Transverse colon (tissue), 4 donors: ENCODE measurements at regions not wholly inside any gene's neighbourhood (a gene's known extent, or its start where the extent isn't known, plus 50 kb on each side); places are given as distances from the start of the nearest gene placed in this dataset.

Experiments
- EP300 ChIP-seq: sonication (generic); formaldehyde crosslinking; IDR thresholded peaks from one replicate; pipeline ENCODE4 v1.6.1; 2017; ENCODE audit warnings: antibody characterized with exemption, low read depth
- POLR2A ChIP-seq: fragments of 450-650 bp; IDR thresholded peaks from one replicate; pipeline ENCODE4 v1.6.1; 2016; ENCODE audit warnings: antibody characterized with exemption, mild to moderate bottlenecking, moderate library complexity
- POLR2AphosphoS5 ChIP-seq, 3 donors: sonication (generic); formaldehyde crosslinking; IDR thresholded peaks; one replicate each; pipeline ENCODE4 v1.6.1; 2016; ENCODE audit warnings: antibody characterized with exemption in 3 of 3
- TF ChIP-seq, protein P1 (sequence below), 5 experiments: fragments of 200-600 bp in 3 of 5; fragments of 450-650 bp in 2 of 5; sonication (generic) in 3 of 5; IDR thresholded peaks; 1 replicate in 2 of 5; 2 replicates in 3 of 5; pipeline ENCODE4 v1.5.1; 2016 to 2017; ENCODE audit warnings: antibody characterized with exemption in 5 of 5, inconsistent platforms in 3 of 5, mild to moderate bottlenecking in 2 of 5, moderate library complexity in 1 of 5

DNA sequence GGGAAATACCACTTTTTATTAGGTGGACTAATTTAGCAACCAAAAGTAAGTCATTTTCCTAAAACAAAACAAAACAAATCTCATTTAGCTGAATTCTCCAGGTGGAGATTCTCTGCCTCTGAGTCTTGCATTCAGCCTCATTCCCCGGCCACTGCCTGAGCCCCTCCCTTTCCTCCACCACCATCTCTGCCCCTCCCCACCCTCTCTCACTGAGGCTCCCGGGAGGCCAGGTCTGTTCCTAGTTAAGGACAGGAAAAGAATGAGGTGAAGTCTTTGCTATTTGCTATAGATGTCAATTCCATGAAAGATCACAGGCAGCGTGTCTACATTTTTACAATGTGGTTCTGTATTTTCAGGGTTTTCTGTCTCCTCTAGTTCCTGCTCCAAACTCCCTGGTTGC, 83.0 kb upstream of the SOX11 start:
- TF ChIP-seq, protein P1, sequence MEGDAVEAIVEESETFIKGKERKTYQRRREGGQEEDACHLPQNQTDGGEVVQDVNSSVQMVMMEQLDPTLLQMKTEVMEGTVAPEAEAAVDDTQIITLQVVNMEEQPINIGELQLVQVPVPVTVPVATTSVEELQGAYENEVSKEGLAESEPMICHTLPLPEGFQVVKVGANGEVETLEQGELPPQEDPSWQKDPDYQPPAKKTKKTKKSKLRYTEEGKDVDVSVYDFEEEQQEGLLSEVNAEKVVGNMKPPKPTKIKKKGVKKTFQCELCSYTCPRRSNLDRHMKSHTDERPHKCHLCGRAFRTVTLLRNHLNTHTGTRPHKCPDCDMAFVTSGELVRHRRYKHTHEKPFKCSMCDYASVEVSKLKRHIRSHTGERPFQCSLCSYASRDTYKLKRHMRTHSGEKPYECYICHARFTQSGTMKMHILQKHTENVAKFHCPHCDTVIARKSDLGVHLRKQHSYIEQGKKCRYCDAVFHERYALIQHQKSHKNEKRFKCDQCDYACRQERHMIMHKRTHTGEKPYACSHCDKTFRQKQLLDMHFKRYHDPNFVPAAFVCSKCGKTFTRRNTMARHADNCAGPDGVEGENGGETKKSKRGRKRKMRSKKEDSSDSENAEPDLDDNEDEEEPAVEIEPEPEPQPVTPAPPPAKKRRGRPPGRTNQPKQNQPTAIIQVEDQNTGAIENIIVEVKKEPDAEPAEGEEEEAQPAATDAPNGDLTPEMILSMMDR (IDR thresholded peaks at IDR 0.05) = no peak
- TF ChIP-seq EP300 (no peak), POLR2A (no peak), POLR2AphosphoS5 (IDR thresholded peaks at IDR 0.05) (no peak)
